Neural crest cell (in vitro differentiated cells): ENCODE measurements at regions not wholly inside any gene's neighbourhood (a gene's known extent, or its start where the extent isn't known, plus 50 kb on each side); places are given as distances from the start of the nearest gene placed in this dataset.

ENCODE experiments used
- DNase-seq: peaks from one replicate; pipeline ENCODE4 v3.0.0; 2021; ENCODE audit warnings: low read depth, mixed read lengths, low spot score
- H3K27ac Mint-ChIP-seq: one replicate; pipeline ENCODE4 v1.8.0; 2021; ENCODE audit warnings: mild to moderate bottlenecking, mixed read lengths; ENCODE audit not compliant: unreplicated experiment
- H3K27me3 Mint-ChIP-seq: 2 replicates; pipeline ENCODE4 v1.8.0; 2021; ENCODE audit warnings: low read depth, mild to moderate bottlenecking, mixed read lengths
- H3K36me3 Mint-ChIP-seq: 2 replicates; pipeline ENCODE4 v1.8.0; 2021; ENCODE audit warnings: low read depth, mild to moderate bottlenecking, mixed read lengths
- H3K4me1 Mint-ChIP-seq: 2 replicates; pipeline ENCODE4 v1.8.0; 2021; ENCODE audit warnings: mixed read lengths
- H3K4me3 Mint-ChIP-seq: one replicate; pipeline ENCODE4 v1.8.0; 2021; ENCODE audit warnings: mild to moderate bottlenecking, mixed read lengths
- H3K9me3 Mint-ChIP-seq: 2 replicates; pipeline ENCODE4 v1.8.0; 2021; ENCODE audit warnings: mixed read lengths
- TF ChIP-seq, protein P1 (sequence below): fragments of 200-600 bp; sonication (generic); conservative IDR thresholded peaks from 2 replicates; pipeline ENCODE4 v1.5.0; 2021; ENCODE audit warnings: antibody characterized with exemption, mild to moderate bottlenecking

DNA sequence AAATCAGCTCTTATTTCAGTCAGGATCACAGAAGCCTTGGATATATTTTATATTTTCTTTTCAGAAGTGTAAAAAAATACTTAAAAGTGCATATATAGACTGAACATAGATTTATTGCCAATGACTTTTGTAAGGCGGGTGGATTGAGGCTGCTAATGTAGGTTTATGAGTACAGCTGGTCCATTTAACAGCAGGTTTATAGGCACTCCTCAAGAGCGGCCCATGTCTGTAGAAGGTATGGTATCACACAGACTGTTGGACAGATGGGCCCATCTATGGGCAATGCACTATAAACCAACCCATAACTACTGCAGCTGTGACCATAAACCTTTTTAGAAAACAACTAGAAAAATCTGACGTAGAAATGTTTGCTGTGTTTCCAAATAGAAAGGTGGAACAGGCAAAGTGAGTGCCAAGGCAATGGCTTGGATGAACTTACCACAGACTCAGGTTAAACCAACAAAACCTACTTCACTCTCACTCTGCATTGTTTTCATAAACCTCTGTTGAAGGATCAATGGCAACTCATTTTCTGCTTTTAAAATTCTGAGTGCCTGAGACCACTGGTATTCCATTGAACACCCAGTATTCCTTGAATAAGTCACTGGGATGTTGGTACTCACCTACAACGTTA lies 170.6 kb upstream of the EYA4 start:
- Mint-ChIP-seq H3K4me3 (no peak overlapping the region), H3K27me3 (no peaks in the 10 kb centered on the region), H3K27ac (no peak overlapping the region), H3K9me3 (peaks cover 2% of the 10 kb centered on the region), H3K4me1 (no peaks in the 10 kb centered on the region), H3K36me3 (no peaks in the 10 kb centered on the region)
- no peak for DNase-seq
- TF ChIP-seq, protein P1, sequence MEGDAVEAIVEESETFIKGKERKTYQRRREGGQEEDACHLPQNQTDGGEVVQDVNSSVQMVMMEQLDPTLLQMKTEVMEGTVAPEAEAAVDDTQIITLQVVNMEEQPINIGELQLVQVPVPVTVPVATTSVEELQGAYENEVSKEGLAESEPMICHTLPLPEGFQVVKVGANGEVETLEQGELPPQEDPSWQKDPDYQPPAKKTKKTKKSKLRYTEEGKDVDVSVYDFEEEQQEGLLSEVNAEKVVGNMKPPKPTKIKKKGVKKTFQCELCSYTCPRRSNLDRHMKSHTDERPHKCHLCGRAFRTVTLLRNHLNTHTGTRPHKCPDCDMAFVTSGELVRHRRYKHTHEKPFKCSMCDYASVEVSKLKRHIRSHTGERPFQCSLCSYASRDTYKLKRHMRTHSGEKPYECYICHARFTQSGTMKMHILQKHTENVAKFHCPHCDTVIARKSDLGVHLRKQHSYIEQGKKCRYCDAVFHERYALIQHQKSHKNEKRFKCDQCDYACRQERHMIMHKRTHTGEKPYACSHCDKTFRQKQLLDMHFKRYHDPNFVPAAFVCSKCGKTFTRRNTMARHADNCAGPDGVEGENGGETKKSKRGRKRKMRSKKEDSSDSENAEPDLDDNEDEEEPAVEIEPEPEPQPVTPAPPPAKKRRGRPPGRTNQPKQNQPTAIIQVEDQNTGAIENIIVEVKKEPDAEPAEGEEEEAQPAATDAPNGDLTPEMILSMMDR, result no peak

DNA sequence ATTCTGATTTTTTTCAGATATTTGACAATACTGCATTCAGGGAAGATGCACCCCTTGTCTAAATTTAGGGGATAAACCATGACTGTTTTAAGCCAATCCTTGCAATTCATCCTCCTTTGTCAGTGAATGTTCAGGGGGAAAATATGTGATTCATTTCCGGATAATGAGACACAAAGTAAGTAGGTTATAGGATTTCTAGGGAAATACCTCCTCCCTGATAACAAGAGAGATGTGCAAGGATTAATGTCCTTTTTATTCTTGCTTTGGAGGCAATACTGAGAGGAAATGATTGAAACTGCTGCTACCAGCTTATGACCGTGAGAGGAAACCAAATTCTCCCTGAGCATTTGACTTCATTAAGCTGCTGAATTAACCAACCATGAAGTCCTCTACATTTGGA lies 161.3 kb upstream of the EYA4 start:
- no peak for DNase-seq
- Mint-ChIP-seq H3K27ac (no peak overlapping the region), H3K4me3 (no peak overlapping the region), H3K9me3 (no peaks in the 10 kb centered on the region), H3K27me3 (no peaks in the 10 kb centered on the region), H3K36me3 (no peaks in the 10 kb centered on the region), H3K4me1 (peaks cover 12% of the 10 kb centered on the region)
- TF ChIP-seq, protein P1, result no peak

DNA sequence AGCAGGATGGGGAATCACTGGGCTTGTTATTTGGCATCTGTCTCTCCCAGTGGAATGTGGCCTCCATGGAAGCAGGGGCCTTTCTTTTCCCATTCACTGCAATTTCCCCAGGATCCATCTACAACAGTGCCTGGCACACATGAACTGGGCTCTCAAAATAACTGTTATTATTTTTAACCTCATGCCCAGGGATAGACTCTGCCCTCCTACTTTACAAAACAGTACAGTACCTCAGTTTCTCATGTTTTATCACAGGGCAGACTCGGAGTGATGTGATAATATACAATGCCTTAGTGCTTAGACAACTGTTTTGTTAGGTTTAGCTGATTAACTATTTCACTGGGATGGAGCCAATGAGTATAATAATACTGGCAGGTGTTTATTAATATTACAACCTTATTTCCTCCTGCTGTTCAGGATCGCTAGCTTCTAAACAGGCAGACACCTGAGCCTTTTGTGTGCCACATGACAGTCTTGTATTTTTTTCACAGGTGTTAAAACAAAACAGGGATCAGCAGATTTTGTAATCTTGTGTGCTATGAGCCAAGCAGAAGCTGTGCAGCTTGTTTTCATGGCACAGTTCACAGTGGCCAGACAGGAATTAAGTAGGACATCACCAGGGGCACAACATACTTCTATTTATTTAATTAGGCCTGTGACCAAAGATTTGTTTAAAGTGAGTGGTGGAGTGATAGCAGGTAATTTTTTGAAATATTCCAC lies 157.7 kb upstream of the EYA4 start:
- H3K9me3 Mint-ChIP-seq, result no peaks in the 10 kb centered on the region
- no peak for DNase-seq
- H3K4me1 Mint-ChIP-seq, result peaks cover 12% of the 10 kb centered on the region
- TF ChIP-seq, protein P1, result no peak
- no peaks in the 10 kb centered on the region for H3K27me3 Mint-ChIP-seq
- H3K36me3 Mint-ChIP-seq, result no peaks in the 10 kb centered on the region
- no peak overlapping the region for H3K4me3 Mint-ChIP-seq
- H3K27ac Mint-ChIP-seq, result peak overlapping the region; percentile 72

DNA sequence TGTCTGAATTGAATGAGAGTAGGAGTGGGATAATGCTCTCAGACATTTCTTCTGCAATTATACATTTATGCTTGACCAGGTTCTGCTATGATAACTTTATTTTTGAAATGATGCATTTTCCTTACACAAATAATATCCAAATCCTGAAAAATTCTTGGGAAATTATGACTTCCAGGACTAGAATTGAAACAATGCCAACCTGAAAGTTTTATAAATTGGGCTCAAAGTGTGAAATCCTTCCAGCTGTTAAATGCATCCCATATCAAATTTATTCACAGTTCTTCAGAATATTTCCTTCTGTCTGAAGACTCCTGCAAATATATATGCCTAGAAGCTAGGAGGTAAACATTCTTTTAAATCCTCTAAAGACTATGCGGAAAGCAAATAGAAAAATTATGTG lies 155.7 kb upstream of the EYA4 start:
- DNase-seq, result no peak
- TF ChIP-seq, protein P1, result no peak
- H3K36me3 Mint-ChIP-seq, result no peaks in the 10 kb centered on the region

DNA sequence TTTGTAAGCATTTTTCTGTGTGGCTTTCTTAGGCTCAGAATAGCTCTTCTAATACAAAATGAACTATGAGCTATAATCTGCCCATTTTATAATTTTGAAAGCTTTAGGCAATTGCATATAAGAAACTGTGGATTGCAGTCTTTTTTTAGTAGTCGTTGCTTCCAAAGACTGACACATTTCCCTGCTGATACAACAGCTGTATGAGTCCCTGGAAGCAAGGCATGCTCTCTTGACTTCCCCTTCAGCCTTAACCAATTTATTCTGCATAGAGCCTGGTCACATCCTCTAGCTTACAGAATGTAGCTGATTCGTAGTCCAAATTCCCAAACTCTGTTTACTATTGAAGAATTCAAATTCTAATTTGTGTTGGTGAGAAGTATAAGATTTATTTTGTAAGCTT lies 155.3 kb upstream of the EYA4 start:
- no peak overlapping the region for H3K4me3 Mint-ChIP-seq
- no peaks in the 10 kb centered on the region for H3K9me3 Mint-ChIP-seq
- no peak overlapping the region for H3K27ac Mint-ChIP-seq
- no peaks in the 10 kb centered on the region for H3K27me3 Mint-ChIP-seq
- peaks cover 7% of the 10 kb centered on the region for H3K4me1 Mint-ChIP-seq
- DNase-seq, result no peak
- H3K36me3 Mint-ChIP-seq, result no peaks in the 10 kb centered on the region
- TF ChIP-seq, protein P1, result no peak

More for the DNA sequence above, 155.7 kb upstream of the EYA4 start:
- Mint-ChIP-seq H3K9me3 (no peaks in the 10 kb centered on the region), H3K4me1 (peaks cover 11% of the 10 kb centered on the region), H3K27ac (no peak overlapping the region), H3K27me3 (no peaks in the 10 kb centered on the region), H3K4me3 (no peak overlapping the region)
